GM12874 (cell line): ENCODE measurements at regions not wholly inside any gene's neighbourhood (a gene's known extent, or its start where the extent isn't known, plus 50 kb on each side); places are given as distances from the start of the nearest gene placed in this dataset.

Experiments used
- TF ChIP-seq, protein P1 (sequence below): IDR thresholded peaks from 2 replicates; pipeline ENCODE4 v1.5.1; 2011; ENCODE audit warnings: low read depth, mild to moderate bottlenecking, control low read depth, low read length, moderate library complexity; ENCODE audit not compliant: insufficient read depth

DNA sequence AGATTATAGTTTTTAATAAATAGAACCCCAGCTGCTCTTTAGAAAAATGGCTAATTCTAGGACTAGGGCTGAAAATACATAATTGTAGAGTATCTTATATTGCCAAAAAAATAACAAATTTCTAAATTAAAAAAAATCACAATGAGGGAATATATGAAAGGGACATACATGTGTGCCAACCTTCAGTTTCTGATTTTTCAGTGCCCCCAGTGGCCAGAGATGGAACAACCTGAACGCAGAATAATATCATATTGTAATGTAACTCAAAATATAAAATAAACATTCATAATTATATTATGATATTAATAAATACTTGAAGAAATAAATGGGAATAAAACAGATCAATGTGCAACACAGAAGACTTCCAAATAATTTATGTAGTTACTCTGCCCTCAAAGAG, 460.5 kb downstream of the ZNF385D start:
- TF ChIP-seq, protein P1, sequence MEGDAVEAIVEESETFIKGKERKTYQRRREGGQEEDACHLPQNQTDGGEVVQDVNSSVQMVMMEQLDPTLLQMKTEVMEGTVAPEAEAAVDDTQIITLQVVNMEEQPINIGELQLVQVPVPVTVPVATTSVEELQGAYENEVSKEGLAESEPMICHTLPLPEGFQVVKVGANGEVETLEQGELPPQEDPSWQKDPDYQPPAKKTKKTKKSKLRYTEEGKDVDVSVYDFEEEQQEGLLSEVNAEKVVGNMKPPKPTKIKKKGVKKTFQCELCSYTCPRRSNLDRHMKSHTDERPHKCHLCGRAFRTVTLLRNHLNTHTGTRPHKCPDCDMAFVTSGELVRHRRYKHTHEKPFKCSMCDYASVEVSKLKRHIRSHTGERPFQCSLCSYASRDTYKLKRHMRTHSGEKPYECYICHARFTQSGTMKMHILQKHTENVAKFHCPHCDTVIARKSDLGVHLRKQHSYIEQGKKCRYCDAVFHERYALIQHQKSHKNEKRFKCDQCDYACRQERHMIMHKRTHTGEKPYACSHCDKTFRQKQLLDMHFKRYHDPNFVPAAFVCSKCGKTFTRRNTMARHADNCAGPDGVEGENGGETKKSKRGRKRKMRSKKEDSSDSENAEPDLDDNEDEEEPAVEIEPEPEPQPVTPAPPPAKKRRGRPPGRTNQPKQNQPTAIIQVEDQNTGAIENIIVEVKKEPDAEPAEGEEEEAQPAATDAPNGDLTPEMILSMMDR = peak; percentile 33; the same call in 1 of the 2 replicates

DNA sequence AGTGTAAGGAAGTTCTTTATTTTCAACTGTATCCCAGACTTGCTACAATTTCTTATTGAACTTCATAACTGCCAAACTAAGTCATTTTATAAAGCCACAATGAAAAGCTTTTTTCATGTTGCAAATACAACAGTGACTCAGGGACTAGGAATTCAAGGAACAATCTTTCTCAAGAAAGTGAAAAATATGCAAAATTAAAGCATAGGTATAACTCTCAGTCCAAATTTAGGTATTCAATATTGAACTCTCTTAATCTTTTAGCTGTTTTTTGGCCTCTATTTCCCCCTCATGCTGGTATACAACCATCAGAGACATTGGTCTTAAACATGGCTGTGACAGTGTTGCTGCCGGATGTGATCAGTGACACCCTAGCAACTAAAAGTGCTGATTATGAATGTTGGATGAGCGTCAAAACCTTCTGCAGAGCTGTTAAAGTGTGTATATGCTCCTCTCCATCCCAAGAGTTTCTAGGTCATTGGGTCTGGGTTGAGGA, 476.9 kb downstream of the ZNF385D start:
- TF ChIP-seq, protein P1 = no peak

GRCh38 chr3:21273259-21274025, 477.6 kb downstream of the ZNF385D start:
- TF ChIP-seq, protein P1 = no peak

GRCh38 chr3:21271606-21272016, 479.4 kb downstream of the ZNF385D start:
- TF ChIP-seq, protein P1 = no peak

DNA sequence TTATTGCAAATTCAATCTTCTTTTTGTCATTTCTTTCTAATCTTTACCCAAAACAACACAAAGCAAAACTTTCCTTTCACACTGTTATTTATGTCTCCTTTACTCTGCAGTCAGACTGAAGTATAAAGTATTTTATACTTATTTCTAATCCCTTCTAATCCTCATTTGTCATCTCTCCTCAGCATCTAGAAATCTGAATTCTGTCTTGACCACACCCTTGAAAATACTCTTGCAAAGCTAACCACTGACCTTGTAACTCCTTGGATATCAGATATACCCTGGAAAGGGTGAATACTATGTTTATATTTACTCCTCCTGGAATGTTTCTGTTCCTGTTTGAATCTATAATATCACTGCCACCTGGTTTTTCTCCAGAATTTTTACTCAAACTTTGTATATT, 481.1 kb downstream of the ZNF385D start:
- TF ChIP-seq, protein P1 = no peak

DNA sequence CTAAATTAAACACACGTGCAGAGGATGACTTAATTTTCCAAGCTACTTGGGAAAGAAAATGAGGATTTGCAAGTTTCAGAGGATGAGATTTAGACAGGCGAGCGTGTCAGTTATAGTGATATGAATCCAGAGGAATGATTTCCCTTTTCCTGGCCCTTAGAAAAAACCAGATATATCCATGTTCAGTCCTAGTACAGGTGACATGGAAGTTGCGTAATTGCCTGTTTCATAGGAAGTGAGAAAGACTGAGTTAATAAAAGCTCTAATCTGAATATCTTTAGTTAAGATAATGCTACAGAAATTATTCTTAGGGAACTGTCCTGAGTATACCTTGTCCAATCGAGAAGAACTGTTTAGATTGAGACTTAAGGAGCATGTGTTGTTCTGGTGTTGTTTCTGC, 490.5 kb downstream of the ZNF385D start:
- TF ChIP-seq, protein P1 = no peak

GRCh38 chr3:21259896-21260295, 491.1 kb downstream of the ZNF385D start:
- TF ChIP-seq, protein P1 = no peak
